HG02642 (cell line): ENCODE measurements at regions not wholly inside any gene's neighbourhood (a gene's known extent, or its start where the extent isn't known, plus 50 kb on each side); places are given as distances from the start of the nearest gene placed in this dataset.

Experiments used
- ATAC-seq: cut with Tn5 transposase; IDR thresholded peaks from one replicate; pipeline ENCODE4 v1.9.1; 2021; ENCODE audit warnings: mild to moderate bottlenecking; ENCODE audit not compliant: unreplicated experiment, poor library complexity

DNA sequence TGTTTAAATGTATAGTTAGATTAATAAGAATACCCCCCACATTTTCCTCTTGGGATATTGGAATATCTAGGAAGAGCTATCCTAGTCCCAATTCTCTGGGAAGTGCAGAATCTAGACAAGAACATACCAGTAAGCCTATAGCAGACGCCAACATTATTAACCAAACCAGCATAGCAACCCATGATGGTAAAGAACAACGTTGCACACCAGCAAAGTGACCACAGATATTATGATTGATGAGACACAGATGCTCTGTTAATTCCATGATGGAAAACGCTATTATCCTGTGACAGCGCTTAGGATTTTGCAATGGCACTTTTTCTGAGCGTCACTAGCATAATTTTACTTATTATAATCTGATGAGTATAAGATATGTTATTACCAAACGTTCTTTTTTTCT, 603.1 kb upstream of the PCDH15 start:
- no peak for ATAC-seq

- no peak for ATAC-seq
Measured at GRCh38 chr10:55400075-55400849, 599.2 kb upstream of the PCDH15 start.

- ATAC-seq = no peak
Measured at GRCh38 chr10:55398497-55398882, 597.5 kb upstream of the PCDH15 start.

- ATAC-seq = no peak
Measured at GRCh38 chr10:55397777-55398496, 596.9 kb upstream of the PCDH15 start.

- no peak for ATAC-seq
Measured at GRCh38 chr10:55378196-55378595, 577.2 kb upstream of the PCDH15 start.

GRCh38 chr10:55374917-55375316, 573.9 kb upstream of the PCDH15 start:
- no peak for ATAC-seq

GRCh38 chr10:55374060-55374459, 573.0 kb upstream of the PCDH15 start:
- ATAC-seq = no peak

GRCh38 chr10:55369670-55370420, 568.8 kb upstream of the PCDH15 start:
- ATAC-seq = no peak

- no peak for ATAC-seq
Measured at GRCh38 chr10:55368467-55368866, 567.4 kb upstream of the PCDH15 start.

DNA sequence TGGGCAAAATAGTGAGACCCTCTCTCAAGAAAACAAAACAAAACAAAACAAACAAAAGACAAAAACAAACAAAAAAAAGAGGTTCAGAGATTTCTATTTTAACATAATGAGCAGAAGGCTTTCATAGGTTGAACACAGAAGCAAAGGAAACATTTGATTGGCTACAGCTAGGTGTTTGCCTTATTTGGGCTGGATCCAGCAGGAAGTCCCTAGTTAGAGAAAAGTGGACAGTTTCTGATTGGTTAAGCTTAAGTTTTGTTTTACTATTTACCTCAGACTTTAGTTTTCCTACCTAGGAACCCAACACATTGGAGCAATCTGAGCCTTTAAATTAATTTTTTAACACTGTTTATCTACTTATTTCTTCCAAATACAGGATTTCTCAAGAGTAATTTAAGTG, 566.5 kb upstream of the PCDH15 start:
- ATAC-seq = no peak

- no peak for ATAC-seq
Measured at GRCh38 chr10:55358539-55358938, 557.5 kb upstream of the PCDH15 start.

- ATAC-seq = no peak
Measured at GRCh38 chr10:55353414-55353813, 552.4 kb upstream of the PCDH15 start.

GRCh38 chr10:55351431-55351830, 550.4 kb upstream of the PCDH15 start:
- ATAC-seq = no peak

GRCh38 chr10:55348534-55348933, 547.5 kb upstream of the PCDH15 start:
- no peak for ATAC-seq

- no peak for ATAC-seq
Measured at GRCh38 chr10:55330486-55330885, 529.5 kb upstream of the PCDH15 start.

GRCh38 chr10:55329796-55330195, 528.8 kb upstream of the PCDH15 start:
- no peak for ATAC-seq

GRCh38 chr10:55320187-55320700, 519.2 kb upstream of the PCDH15 start:
- ATAC-seq = no peak

- no peak for ATAC-seq
Measured at GRCh38 chr10:55311848-55312635, 511.0 kb upstream of the PCDH15 start.

DNA sequence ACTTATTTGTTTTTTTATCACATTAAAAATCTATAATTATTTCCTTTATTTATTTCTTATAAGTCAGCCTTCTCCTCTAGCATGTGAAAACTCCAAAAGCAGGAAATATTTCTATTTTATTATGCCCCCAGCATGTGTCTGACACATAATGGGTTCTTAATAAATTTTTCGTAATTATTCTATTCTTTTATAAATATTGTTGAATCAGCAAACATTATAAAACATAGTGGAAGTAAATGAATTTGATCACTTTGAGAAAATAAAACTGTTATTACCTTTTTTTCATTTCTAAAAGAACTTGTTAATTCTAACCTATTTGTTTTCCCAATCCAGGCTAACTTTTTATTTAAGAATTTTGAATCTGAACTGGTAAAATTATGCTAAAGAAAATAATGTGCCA, 509.1 kb upstream of the PCDH15 start:
- no peak for ATAC-seq

GRCh38 chr10:55305285-55305684, 504.3 kb upstream of the PCDH15 start:
- no peak for ATAC-seq
